ENCODE measurements at regions not wholly inside any gene's neighbourhood (a gene's known extent, or its start where the extent isn't known, plus 50 kb on each side); places are given as distances from the start of the nearest gene placed in this dataset.
"Not testable (repeated sequence)": the region's sequence is repeated elsewhere in the genome, so short reads cannot be mapped to it uniquely, and the experiment has no call there.

DNA sequence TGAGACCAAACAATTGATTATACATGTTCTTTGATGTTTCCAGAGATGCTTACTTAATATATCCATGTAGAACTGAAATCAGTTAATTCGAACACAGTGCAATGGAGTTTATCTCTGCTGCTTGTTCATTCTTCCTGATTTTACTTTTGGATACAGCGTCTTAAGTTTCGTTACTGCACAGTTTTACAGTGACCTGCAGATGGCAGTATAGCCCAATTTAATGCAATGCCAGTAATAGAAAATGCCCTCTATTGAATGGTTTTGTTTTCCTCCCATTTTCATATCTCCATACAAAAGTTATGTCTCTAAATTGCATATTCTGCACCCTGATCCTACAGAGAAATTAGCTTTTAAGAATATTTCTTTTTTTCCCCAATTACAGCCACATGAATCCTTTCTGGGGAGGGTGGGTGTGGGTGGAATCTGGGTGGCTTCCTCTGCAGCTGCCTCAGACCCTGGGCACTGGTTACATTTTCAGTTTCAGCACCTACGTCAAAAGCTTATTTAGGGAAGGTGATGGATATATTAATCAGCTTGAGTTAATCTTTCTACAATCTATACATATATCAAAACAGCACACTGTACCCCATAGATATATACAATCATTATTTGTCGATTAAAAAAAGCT lies 101.1 kb upstream of the DCD start:
- Histone ChIP-seq H3K4me1 (ENCODE audit: control insufficient read depth in 1 of 2, insufficient read depth in 2 of 2, low read length in 2 of 2) (no peaks in the 10 kb centered on the region), H3K36me3 (ENCODE audit: control insufficient read depth in 1 of 2, insufficient read depth in 2 of 2, low read length in 2 of 2) (no peaks in the 10 kb centered on the region), H3K4me3 (ENCODE audit: low read depth in 1 of 2, low read length in 2 of 2) (no peak overlapping the region)

DNA sequence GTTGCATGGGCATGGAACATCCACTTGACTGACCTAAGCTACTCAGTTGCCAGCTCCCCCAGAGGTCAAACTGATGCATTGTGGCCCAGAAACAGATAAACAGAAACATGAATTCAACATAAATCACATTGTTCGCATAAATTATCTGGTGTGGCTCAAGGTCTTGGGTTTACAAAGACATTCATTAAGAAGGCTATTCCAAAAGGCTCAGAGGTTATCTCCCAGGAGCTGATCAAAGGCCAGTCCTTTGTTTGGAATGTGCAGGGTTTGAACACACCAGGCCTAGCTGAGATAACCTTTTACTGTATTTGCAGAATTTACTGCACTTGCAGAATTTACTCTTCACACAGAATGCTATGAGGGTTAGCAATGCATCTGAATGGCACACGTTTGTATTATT lies 96.4 kb upstream of the DCD start:
- H3K27ac ChIP-seq (ENCODE audit: low read length) = no peak overlapping the region
- no peaks in the 10 kb centered on the region for H3K36me3 ChIP-seq (ENCODE audit: control insufficient read depth in 1 of 2, insufficient read depth in 2 of 2, low read length in 2 of 2)

More for the DNA sequence above, 101.1 kb upstream of the DCD start:
- Histone ChIP-seq H3K27ac (ENCODE audit: low read length) (no peak overlapping the region), H3K27me3 (ENCODE audit: low read depth, low read length) (no peaks in the 10 kb centered on the region), H3K9me3 (ENCODE audit: control insufficient read depth in 1 of 2, low read length in 2 of 2) (no peaks in the 10 kb centered on the region)

GRCh38 chr12:54740882-54741281 lies 92.7 kb upstream of the DCD start:
- H3K4me3 ChIP-seq (ENCODE audit: low read depth in 1 of 2, low read length in 2 of 2) = no peak overlapping the region
- H3K36me3 ChIP-seq (ENCODE audit: control insufficient read depth in 1 of 2, insufficient read depth in 2 of 2, low read length in 2 of 2) = no peaks in the 10 kb centered on the region
- no peak overlapping the region for H3K27ac ChIP-seq (ENCODE audit: low read length)
- no peaks in the 10 kb centered on the region for H3K4me1 ChIP-seq (ENCODE audit: control insufficient read depth in 1 of 2, insufficient read depth in 2 of 2, low read length in 2 of 2)
- no peaks in the 10 kb centered on the region for H3K9me3 ChIP-seq (ENCODE audit: control insufficient read depth in 1 of 2, low read length in 2 of 2)
- no peaks in the 10 kb centered on the region for H3K27me3 ChIP-seq (ENCODE audit: low read depth, low read length)

More for the DNA sequence above, 96.4 kb upstream of the DCD start:
- no peak overlapping the region for H3K4me3 ChIP-seq (ENCODE audit: low read depth in 1 of 2, low read length in 2 of 2)
- no peaks in the 10 kb centered on the region for H3K27me3 ChIP-seq (ENCODE audit: low read depth, low read length)
- H3K4me1 ChIP-seq (ENCODE audit: control insufficient read depth in 1 of 2, insufficient read depth in 2 of 2, low read length in 2 of 2) = no peaks in the 10 kb centered on the region
- H3K9me3 ChIP-seq (ENCODE audit: control insufficient read depth in 1 of 2, low read length in 2 of 2) = no peaks in the 10 kb centered on the region

DNA sequence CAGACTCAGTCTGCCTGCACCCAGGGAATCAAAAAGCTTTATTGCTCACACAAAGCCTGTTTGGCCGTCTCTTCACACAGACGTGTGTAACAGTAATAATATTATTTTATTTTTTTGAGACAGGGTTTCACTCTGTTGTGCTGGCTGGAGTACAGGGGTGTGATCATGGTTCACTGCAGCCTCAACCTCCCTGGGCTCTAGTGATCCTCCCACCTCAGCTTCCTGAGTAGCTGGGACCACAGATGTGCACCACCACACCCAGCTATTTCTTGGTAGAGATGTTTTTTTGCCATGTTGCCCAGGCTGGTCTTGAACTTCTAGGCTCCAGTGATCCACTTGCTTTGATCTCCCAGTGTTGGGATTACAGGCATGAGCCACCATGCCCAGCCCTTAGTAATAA lies 88.4 kb upstream of the DCD start:
- no peaks in the 10 kb centered on the region for H3K36me3 ChIP-seq (ENCODE audit: control insufficient read depth in 1 of 2, insufficient read depth in 2 of 2, low read length in 2 of 2)
- no peaks in the 10 kb centered on the region for H3K27me3 ChIP-seq (ENCODE audit: low read depth, low read length)
- H3K27ac ChIP-seq (ENCODE audit: low read length) = no peak overlapping the region
- H3K9me3 ChIP-seq (ENCODE audit: control insufficient read depth in 1 of 2, low read length in 2 of 2) = no peaks in the 10 kb centered on the region
- H3K4me1 ChIP-seq (ENCODE audit: control insufficient read depth in 1 of 2, insufficient read depth in 2 of 2, low read length in 2 of 2) = no peaks in the 10 kb centered on the region
- H3K4me3 ChIP-seq (ENCODE audit: low read depth in 1 of 2, low read length in 2 of 2) = no peak overlapping the region

DNA sequence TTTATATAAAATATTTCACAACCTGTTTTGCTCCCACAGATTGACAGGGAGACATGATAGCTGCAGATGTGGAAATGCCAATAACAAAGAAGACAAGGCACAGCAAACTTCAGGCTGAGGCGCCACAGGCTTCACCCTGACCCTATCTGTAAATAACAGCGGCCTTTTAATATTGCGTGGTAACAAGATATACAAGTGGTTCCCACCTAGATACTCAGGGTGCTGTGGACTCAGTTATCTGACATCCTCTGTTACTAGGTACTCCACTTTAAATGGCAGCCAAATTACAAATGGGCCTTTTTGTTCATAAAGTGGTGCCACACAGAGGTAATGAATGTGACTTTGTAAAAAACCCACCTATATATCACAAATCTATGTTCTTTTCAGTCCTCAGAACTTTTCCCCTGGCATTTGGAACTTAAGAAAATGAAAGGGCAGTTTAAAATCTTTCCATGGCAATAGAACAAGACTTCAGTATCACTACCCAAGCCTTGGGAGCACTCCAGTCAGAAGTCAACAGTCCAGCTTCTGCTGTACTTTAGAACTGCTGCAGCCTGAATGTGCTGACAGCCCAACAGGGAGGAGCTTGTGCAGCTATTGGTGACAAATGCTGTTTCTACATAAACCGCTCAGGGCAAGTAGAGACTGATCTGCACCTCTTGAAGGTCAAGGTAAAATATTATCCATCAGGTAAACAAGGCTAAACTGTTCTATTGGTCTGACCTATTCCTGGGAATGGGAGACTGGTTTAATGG lies 86.2 kb upstream of the DCD start:
- H3K36me3 ChIP-seq (ENCODE audit: control insufficient read depth in 1 of 2, insufficient read depth in 2 of 2, low read length in 2 of 2) = no peaks in the 10 kb centered on the region
- H3K4me3 ChIP-seq (ENCODE audit: low read depth in 1 of 2, low read length in 2 of 2) = no peak overlapping the region
- H3K27ac ChIP-seq (ENCODE audit: low read length) = no peak overlapping the region
- H3K4me1 ChIP-seq (ENCODE audit: control insufficient read depth in 1 of 2, insufficient read depth in 2 of 2, low read length in 2 of 2) = no peaks in the 10 kb centered on the region
- H3K27me3 ChIP-seq (ENCODE audit: low read depth, low read length) = no peaks in the 10 kb centered on the region
- H3K9me3 ChIP-seq (ENCODE audit: control insufficient read depth in 1 of 2, low read length in 2 of 2) = no peaks in the 10 kb centered on the region

DNA sequence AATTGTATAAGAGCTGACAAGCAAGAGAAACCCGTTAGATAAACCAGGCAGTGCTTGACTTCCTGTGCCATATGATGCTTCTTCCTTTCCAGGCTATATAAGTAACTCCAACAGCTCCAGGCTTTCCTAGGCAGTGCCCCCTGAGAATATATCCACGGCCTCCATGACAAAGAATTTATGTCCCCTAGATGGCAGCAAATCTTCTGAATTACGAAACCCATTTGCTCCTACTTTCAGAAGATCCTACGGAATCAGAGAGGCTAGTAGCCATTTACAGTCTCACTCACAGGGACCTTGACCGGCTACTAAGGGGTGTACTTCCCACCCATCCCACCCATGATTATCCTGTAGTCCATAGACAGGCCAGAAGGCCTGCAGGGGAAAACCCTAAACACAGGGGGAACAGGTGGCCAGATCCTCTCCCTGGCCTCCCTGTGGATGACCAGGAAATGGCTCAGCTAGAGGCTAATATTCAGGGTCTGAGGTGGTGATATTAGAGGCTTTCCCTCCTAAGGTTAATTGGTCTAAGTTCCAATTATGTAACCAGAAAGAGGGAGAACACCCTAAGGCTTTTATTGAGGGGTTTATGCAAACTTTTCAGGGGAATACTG lies 77.2 kb upstream of the DCD start:
- Histone ChIP-seq H3K9me3 (ENCODE audit: control insufficient read depth in 1 of 2, low read length in 2 of 2) (no peaks in the 10 kb centered on the region), H3K4me1 (ENCODE audit: control insufficient read depth in 1 of 2, insufficient read depth in 2 of 2, low read length in 2 of 2) (no peaks in the 10 kb centered on the region), H3K27ac (ENCODE audit: low read length) (no peak overlapping the region), H3K36me3 (ENCODE audit: control insufficient read depth in 1 of 2, insufficient read depth in 2 of 2, low read length in 2 of 2) (no peaks in the 10 kb centered on the region), H3K4me3 (ENCODE audit: low read depth in 1 of 2, low read length in 2 of 2) (no peak overlapping the region), H3K27me3 (ENCODE audit: low read depth, low read length) (no peaks in the 10 kb centered on the region)

GRCh38 chr12:54723379-54724256 lies 75.5 kb upstream of the DCD start:
- Histone ChIP-seq H3K4me3 (ENCODE audit: low read depth in 1 of 2, low read length in 2 of 2) (no peak overlapping the region), H3K9me3 (ENCODE audit: control insufficient read depth in 1 of 2, low read length in 2 of 2) (no peaks in the 10 kb centered on the region), H3K4me1 (ENCODE audit: control insufficient read depth in 1 of 2, insufficient read depth in 2 of 2, low read length in 2 of 2) (no peaks in the 10 kb centered on the region), H3K27me3 (ENCODE audit: low read depth, low read length) (no peaks in the 10 kb centered on the region), H3K27ac (ENCODE audit: low read length) (no peak overlapping the region), H3K36me3 (ENCODE audit: control insufficient read depth in 1 of 2, insufficient read depth in 2 of 2, low read length in 2 of 2) (no peaks in the 10 kb centered on the region)

- no peaks in the 10 kb centered on the region for H3K36me3 ChIP-seq (ENCODE audit: control insufficient read depth in 1 of 2, insufficient read depth in 2 of 2, low read length in 2 of 2)
- no peak overlapping the region for H3K27ac ChIP-seq (ENCODE audit: low read length)
- H3K9me3 ChIP-seq (ENCODE audit: control insufficient read depth in 1 of 2, low read length in 2 of 2) = no peaks in the 10 kb centered on the region
- no peaks in the 10 kb centered on the region for H3K27me3 ChIP-seq (ENCODE audit: low read depth, low read length)
- no peak overlapping the region for H3K4me3 ChIP-seq (ENCODE audit: low read depth in 1 of 2, low read length in 2 of 2)
- no peaks in the 10 kb centered on the region for H3K4me1 ChIP-seq (ENCODE audit: control insufficient read depth in 1 of 2, insufficient read depth in 2 of 2, low read length in 2 of 2)
Measured at GRCh38 chr12:54721312-54721711, 73.1 kb upstream of the DCD start.

DNA sequence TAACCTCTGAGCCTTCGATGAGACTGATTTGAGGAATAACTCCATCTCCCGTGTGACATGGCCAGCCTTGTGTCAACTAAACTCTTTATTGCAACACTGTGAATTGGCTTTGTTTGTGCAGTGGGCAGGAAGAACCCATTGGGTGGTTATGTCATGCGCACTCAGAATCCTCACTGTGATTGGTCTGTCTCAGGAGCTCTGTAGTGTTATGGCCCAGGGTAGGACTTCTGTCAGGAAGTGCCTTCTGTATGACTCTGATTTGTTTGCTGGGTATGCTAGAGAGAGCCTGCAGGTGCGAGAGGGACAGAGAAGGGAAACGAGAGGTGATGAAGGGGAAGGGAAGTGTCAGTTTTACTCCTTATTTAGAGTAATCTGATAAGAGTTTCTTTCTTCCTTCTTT lies 71.5 kb upstream of the DCD start:
- Histone ChIP-seq H3K27me3 (ENCODE audit: low read depth, low read length) (no peaks in the 10 kb centered on the region), H3K4me3 (ENCODE audit: low read depth in 1 of 2, low read length in 2 of 2) (no peak overlapping the region), H3K27ac (ENCODE audit: low read length) (no peak overlapping the region), H3K9me3 (ENCODE audit: control insufficient read depth in 1 of 2, low read length in 2 of 2) (no peaks in the 10 kb centered on the region), H3K36me3 (ENCODE audit: control insufficient read depth in 1 of 2, insufficient read depth in 2 of 2, low read length in 2 of 2) (no peaks in the 10 kb centered on the region), H3K4me1 (ENCODE audit: control insufficient read depth in 1 of 2, insufficient read depth in 2 of 2, low read length in 2 of 2) (no peaks in the 10 kb centered on the region)

DNA sequence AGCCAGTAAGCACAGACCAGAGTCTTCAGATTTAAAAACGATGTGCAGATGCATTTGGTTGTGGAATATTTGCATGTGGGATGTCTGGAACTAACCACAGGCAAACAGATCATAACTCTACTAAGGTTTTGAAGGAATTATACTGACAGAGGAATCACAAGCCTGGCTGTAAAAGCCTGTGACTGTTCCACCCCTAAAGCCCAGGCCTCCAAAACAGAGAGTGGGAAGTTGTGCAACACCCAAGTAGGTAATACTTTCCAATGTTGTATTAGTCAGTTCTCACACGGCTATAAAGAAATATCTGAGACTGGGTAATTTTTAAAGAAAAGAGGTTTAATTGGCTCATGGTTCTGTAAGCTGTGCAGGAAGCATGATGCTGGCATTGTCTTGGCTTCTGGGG lies 68.1 kb upstream of the DCD start:
- Histone ChIP-seq H3K27me3 (ENCODE audit: low read depth, low read length) (no peaks in the 10 kb centered on the region), H3K27ac (ENCODE audit: low read length) (no peak overlapping the region), H3K4me1 (ENCODE audit: control insufficient read depth in 1 of 2, insufficient read depth in 2 of 2, low read length in 2 of 2) (no peaks in the 10 kb centered on the region), H3K9me3 (ENCODE audit: control insufficient read depth in 1 of 2, low read length in 2 of 2) (no peaks in the 10 kb centered on the region), H3K36me3 (ENCODE audit: control insufficient read depth in 1 of 2, insufficient read depth in 2 of 2, low read length in 2 of 2) (no peaks in the 10 kb centered on the region), H3K4me3 (ENCODE audit: low read depth in 1 of 2, low read length in 2 of 2) (no peak overlapping the region)

- H3K27ac ChIP-seq (ENCODE audit: low read length); H3K4me3 ChIP-seq (ENCODE audit: low read depth in 1 of 2, low read length in 2 of 2); H3K9me3 ChIP-seq (ENCODE audit: control insufficient read depth in 1 of 2, low read length in 2 of 2); H3K36me3 ChIP-seq (ENCODE audit: control insufficient read depth in 1 of 2, insufficient read depth in 2 of 2, low read length in 2 of 2); H3K4me1 ChIP-seq (ENCODE audit: control insufficient read depth in 1 of 2, insufficient read depth in 2 of 2, low read length in 2 of 2); H3K27me3 ChIP-seq (ENCODE audit: low read depth, low read length): not testable (repeated sequence)
Measured at GRCh38 chr12:54713876-54714275, 65.7 kb upstream of the DCD start.

Data from muscle layer of duodenum (tissue), 2 donors.